Right renal pelvis (tissue), 4 donors: ENCODE measurements at regions not wholly inside any gene's neighbourhood (a gene's known extent, or its start where the extent isn't known, plus 50 kb on each side); places are given as distances from the start of the nearest gene placed in this dataset.
"Not testable (repeated sequence)": the region's sequence is repeated elsewhere in the genome, so short reads cannot be mapped to it uniquely, and the experiment has no call there.

ENCODE experiments used
- DNase-seq, 4 donors: peaks; one replicate each; pipeline ENCODE4 v3.0.0-alpha.2; 2013; ENCODE audit warnings: low read depth in 4 of 4, low spot score in 3 of 4, missing footprints in 1 of 4

GRCh38 chr7:83749495-83749894 lies 100.6 kb upstream of the SEMA3E start:
- no peak for DNase-seq

- no peak for DNase-seq
These were observed 90.6 kb upstream of the SEMA3E start for GRCh38 chr7:83739527-83739926.

GRCh38 chr7:83738291-83738835 lies 89.4 kb upstream of the SEMA3E start:
- DNase-seq, result no peak

- no peak for DNase-seq
These were observed 83.4 kb upstream of the SEMA3E start for GRCh38 chr7:83732305-83732704.

GRCh38 chr7:83731154-83731553 lies 82.2 kb upstream of the SEMA3E start:
- no peak for DNase-seq

GRCh38 chr7:83716923-83717322 lies 68.0 kb upstream of the SEMA3E start:
- DNase-seq, result not testable (repeated sequence)

GRCh38 chr7:83708531-83708930 lies 59.6 kb upstream of the SEMA3E start:
- no peak for DNase-seq

GRCh38 chr7:83704564-83704963 lies 55.6 kb upstream of the SEMA3E start:
- no peak for DNase-seq

- no peak for DNase-seq
These were observed 53.5 kb upstream of the SEMA3E start for GRCh38 chr7:83702446-83702845.

GRCh38 chr7:83701736-83702135 lies 52.8 kb upstream of the SEMA3E start:
- DNase-seq, result no peak
